Loucy (cell line): ENCODE measurements at regions not wholly inside any gene's neighbourhood (a gene's known extent, or its start where the extent isn't known, plus 50 kb on each side); places are given as distances from the start of the nearest gene placed in this dataset.

ENCODE experiments used
- EZH2phosphoT487 ChIP-seq: fragments of 200-600 bp; IDR thresholded peaks from 2 replicates; pipeline ENCODE4 v1.6.1; 2018; ENCODE audit warnings: antibody characterized with exemption, mild to moderate bottlenecking, moderate library complexity, borderline replicate concordance
- TF ChIP-seq, protein P1 (sequence below): fragments of 200-600 bp; sonication (generic); conservative IDR thresholded peaks from 2 replicates; pipeline ENCODE4 v1.5.1; 2014; ENCODE audit warnings: mild to moderate bottlenecking, antibody characterized with exemption, low read length

DNA sequence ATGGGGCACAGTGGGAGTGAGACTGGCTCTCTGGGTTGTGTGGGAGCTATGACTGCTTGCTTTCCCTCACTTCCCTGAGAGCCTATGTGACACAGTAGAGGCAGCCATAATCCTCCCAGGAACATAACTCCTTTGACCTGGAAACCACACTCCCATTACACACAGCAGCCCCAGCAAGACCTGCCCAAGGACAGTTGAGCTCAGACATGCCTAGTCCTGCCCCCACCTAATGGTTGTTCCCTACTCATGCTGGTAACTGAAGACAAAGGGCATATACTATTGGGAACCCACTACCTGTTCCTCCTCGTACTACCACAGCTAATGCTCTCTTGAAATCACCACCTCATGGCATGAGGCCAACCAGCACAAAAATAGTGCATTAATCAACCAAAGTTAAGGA, 550.4 kb upstream of the ARPP21 start:
- TF ChIP-seq, protein P1, sequence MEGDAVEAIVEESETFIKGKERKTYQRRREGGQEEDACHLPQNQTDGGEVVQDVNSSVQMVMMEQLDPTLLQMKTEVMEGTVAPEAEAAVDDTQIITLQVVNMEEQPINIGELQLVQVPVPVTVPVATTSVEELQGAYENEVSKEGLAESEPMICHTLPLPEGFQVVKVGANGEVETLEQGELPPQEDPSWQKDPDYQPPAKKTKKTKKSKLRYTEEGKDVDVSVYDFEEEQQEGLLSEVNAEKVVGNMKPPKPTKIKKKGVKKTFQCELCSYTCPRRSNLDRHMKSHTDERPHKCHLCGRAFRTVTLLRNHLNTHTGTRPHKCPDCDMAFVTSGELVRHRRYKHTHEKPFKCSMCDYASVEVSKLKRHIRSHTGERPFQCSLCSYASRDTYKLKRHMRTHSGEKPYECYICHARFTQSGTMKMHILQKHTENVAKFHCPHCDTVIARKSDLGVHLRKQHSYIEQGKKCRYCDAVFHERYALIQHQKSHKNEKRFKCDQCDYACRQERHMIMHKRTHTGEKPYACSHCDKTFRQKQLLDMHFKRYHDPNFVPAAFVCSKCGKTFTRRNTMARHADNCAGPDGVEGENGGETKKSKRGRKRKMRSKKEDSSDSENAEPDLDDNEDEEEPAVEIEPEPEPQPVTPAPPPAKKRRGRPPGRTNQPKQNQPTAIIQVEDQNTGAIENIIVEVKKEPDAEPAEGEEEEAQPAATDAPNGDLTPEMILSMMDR = no peak
- TF ChIP-seq EZH2phosphoT487 = no peak
